Spleen (tissue), 7 donors: ENCODE measurements at regions not wholly inside any gene's neighbourhood (a gene's known extent, or its start where the extent isn't known, plus 50 kb on each side); places are given as distances from the start of the nearest gene placed in this dataset.
A peak's percentile ranks its signal among the peaks of the same experiment; 100 is the strongest.

Source experiments
- POLR2A ChIP-seq, 3 donors: fragments of 450-650 bp; IDR thresholded peaks; one replicate each; pipeline ENCODE4 v1.5.1; 2017; ENCODE audit warnings: antibody characterized with exemption in 3 of 3, mild to moderate bottlenecking in 1 of 3
- POLR2AphosphoS5 ChIP-seq, 3 donors: sonication (generic); formaldehyde crosslinking; IDR thresholded peaks; one replicate each; pipeline ENCODE4 v1.5.1; 2017; ENCODE audit warnings: antibody characterized with exemption in 3 of 3
- TF ChIP-seq, protein P1 (sequence below), 11 experiments: fragments of 200-600 bp in 7 of 11; fragments of 450-650 bp in 4 of 11; sonication (generic) in 4 of 11; IDR thresholded peaks in 8 of 11; conservative IDR thresholded peaks in 3 of 11; 1 replicate in 7 of 11; 2 replicates in 4 of 11; pipeline versions ENCODE4 v1.4.0 to v1.8.0; 2016 to 2021; ENCODE audit warnings: antibody characterized with exemption in 11 of 11, inconsistent platforms in 4 of 11, mild to moderate bottlenecking in 1 of 11
- donor health status: DM: no; HTN: no; CAD: no; lungs with moderate emphysema.
- donor health status: DM: no; HTN: no; CAD: no.
- donor health status: DM: no; HTN: no; CAD: no.

GRCh38 chr11:70828593-70829082, 423.7 kb downstream of the SHANK2 start:
- TF ChIP-seq, protein P1, sequence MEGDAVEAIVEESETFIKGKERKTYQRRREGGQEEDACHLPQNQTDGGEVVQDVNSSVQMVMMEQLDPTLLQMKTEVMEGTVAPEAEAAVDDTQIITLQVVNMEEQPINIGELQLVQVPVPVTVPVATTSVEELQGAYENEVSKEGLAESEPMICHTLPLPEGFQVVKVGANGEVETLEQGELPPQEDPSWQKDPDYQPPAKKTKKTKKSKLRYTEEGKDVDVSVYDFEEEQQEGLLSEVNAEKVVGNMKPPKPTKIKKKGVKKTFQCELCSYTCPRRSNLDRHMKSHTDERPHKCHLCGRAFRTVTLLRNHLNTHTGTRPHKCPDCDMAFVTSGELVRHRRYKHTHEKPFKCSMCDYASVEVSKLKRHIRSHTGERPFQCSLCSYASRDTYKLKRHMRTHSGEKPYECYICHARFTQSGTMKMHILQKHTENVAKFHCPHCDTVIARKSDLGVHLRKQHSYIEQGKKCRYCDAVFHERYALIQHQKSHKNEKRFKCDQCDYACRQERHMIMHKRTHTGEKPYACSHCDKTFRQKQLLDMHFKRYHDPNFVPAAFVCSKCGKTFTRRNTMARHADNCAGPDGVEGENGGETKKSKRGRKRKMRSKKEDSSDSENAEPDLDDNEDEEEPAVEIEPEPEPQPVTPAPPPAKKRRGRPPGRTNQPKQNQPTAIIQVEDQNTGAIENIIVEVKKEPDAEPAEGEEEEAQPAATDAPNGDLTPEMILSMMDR (IDR thresholded peaks at IDR 0.05 in 8 of 11, conservative IDR thresholded peaks at IDR 0.05 in 3 of 11): no peak
- TF ChIP-seq POLR2AphosphoS5 (IDR thresholded peaks at IDR 0.05) (peak in 2 of 3 donors; percentile 52 to 54), POLR2A (IDR thresholded peaks at IDR 0.05) (no peak)
